Stimulated activated CD8-positive, alpha-beta memory T cell treated with anti-CD3 and anti-CD28 coated beads, Interleukin-12 subunit alpha, Interleukin-12 subunit beta, amount 100 ng/mL, for 24 hours (primary cell): ENCODE measurements at regions not wholly inside any gene's neighbourhood (a gene's known extent, or its start where the extent isn't known, plus 50 kb on each side); places are given as distances from the start of the nearest gene placed in this dataset.
"Not testable (repeated sequence)": the region's sequence is repeated elsewhere in the genome, so short reads cannot be mapped to it uniquely, and the experiment has no call there.

Experiments used
- DNase-seq: peaks from one replicate; pipeline ENCODE4 v3.0.0-alpha.2; 2020; ENCODE audit errors: extremely low read depth

- no peak for DNase-seq
Observed at GRCh38 chr2:147609301-147609700, 235.5 kb upstream of the ACVR2A start.

DNA sequence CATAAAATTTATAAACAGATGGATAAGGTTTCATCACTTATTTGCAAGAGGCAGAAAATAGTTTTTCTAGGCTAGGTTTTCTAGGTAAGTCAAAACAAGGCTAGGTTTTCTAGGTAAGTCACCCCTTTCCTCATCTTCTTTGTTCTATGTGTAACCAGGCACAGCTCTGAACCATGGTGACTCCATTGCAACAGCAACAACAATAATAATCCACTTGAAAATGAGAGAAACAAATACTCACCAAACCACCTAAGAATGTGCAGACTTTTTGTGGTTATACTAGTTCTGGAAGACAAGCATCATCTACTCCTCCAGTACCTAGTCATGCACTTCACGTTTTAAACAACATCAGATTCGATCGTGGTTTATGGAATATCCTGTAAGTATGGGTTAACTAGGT is 237.4 kb upstream of the ACVR2A start:
- DNase-seq, result no peak

DNA sequence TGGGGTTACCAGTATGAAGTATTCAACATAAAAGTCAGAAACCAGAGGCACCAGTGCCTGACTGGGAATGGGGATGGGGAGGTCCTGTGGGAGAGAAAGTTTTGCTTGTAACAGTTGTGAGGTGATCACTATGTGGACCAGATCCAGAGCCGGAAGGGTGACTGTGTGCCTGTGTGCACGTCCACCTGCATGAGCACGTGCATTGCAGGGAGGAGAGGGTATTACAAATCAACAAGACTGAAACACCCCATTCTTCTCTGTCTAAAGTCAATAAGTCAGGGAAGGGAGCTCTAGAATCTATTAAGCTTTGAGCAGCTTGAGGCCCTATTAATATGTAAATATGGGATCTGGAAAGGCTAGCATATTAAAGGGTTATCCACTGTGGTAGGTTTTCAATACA is 241.0 kb upstream of the ACVR2A start:
- no peak for DNase-seq

DNA sequence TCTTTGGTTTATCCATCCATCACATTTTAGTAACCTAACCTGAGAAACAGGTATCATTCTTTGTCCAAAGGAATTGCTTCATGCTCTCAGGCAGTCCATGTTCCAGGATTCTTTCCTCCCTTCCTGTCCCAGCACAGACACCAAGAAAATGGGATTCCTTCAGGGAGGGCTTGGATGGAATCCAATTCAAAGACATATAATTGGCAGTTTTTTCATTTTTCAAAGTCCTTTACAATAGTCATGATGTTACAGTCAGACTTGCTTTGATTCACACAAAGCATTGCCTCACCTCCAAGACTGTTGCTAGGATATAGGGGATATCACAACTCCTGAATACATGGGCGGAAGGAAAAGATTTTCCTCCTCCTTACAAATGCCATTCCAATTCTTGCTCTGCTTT is 241.4 kb upstream of the ACVR2A start:
- no peak for DNase-seq

GRCh38 chr2:147600646-147601045 is 244.2 kb upstream of the ACVR2A start:
- DNase-seq, result no peak

DNA sequence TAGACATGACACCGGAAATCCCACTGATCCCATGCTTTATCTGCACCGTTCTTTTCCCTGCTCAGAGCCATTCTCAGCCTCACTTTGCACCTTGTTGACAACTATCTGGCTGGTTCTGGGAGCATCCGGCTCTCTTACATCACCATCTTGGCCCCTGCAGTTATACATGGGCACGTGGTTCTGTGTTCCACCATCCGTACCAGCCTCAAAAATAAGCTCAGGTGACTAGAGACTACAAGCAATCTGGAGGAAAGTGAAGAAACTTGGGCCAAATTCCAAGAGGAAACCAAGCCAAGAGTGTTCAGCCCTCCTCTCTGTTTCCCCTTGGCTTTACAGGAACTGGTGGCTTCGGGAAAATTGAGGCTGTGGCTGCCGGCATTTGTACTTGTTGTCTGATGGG is 244.6 kb upstream of the ACVR2A start:
- no peak for DNase-seq

DNA sequence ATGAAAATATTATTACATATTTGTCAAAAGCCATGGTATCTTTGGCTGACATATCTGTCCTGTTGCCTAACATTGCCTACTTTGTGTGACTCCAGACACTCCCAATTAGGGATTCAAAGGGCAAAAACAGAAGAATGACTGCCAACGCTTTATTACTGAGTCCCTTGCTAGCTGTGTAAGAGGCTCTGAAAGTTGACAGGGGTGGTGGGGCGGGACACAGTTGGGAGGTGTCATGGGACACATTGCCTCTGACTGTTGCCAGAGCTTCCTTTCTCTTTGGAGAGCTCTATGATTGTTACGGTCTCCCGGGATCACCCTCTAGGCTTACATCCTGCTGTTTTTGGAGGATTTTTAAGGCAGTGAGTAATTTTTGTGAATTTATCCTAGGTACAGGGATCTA is 249.6 kb upstream of the ACVR2A start:
- no peak for DNase-seq

DNA sequence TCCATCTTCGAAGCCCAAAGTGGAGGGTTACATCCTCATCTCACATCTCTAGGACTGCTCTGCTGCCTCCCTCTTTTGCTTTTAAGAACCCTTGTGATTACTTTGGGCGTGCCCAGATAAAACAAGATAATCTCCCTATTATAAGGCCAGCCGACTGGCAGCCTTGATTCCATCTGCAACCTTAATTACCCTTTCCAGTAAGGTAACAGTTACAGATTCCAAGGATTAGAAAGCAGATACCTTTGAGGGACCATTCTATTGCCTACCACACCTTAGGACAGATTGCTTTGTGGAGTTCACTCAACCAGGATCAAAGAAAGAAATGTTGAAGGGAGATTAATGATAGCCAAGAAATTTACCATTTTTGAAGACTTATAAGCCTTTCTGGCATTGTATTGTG is 250.8 kb upstream of the ACVR2A start:
- DNase-seq, result no peak

GRCh38 chr2:147592784-147593183 is 252.0 kb upstream of the ACVR2A start:
- DNase-seq, result not testable (repeated sequence)

- no peak for DNase-seq
Observed at GRCh38 chr2:147589127-147589526, 255.7 kb upstream of the ACVR2A start.

DNA sequence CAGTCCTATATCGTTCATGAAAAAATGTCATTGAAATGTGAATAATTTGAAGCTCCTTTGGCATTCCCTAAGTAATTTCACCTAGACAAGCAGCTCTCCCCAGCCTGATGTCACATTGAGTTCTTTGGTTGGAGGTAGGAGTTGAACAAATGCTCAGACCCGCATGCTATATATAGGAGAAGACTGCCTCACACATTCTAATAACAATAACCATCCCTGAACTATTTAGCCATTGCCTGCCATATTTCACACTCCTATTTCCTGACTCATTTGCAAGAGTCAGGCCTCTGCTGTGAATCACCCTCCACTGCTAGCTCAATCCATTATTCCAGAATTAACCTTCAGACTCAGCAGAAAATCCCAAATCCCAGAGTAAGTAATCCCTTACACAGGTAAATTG is 256.6 kb upstream of the ACVR2A start:
- no peak for DNase-seq

DNA sequence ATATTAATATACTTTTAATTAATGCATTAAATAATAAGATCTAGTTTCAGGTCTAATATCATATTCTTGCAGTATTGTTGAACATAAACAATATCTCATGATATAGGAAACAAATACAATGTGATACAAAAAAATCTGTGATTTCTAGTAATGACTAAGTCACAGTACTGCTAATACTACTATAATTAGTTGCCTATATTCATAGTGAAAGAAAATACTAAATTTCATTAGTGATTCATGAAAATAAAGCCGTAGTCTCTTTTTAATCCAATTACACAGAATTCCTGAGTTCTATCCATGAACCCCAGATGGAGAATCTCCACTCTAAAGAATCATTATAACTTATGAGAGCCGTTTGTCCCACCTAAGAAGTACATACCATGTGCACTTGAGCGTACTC is 266.3 kb upstream of the ACVR2A start:
- no peak for DNase-seq

DNA sequence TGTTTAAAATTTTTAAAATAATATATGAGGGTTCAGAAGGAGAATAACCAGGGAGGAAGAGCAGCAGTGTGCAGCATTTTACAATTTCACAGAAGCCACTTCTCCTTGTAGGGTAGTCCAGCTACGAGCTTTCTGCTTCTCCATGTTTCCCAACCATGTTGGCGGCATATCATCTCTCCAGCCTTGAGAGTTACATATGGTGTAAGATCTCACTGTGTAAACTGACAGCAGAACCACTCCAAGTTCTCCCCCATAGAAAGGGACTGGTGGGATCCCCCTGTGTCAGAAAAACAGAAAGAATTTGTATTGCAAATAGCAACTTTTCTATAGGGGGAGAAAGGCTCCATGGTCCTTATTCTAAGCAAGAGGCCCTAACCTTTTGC is 266.8 kb upstream of the ACVR2A start:
- no peak for DNase-seq

- no peak for DNase-seq
Observed at GRCh38 chr2:147577323-147577997, 267.4 kb upstream of the ACVR2A start.

- DNase-seq, result no peak
Observed at GRCh38 chr2:147575106-147575505, 269.7 kb upstream of the ACVR2A start.

GRCh38 chr2:147572622-147573021 is 272.2 kb upstream of the ACVR2A start:
- no peak for DNase-seq

- no peak for DNase-seq
Observed at GRCh38 chr2:147569426-147569825, 275.4 kb upstream of the ACVR2A start.

DNA sequence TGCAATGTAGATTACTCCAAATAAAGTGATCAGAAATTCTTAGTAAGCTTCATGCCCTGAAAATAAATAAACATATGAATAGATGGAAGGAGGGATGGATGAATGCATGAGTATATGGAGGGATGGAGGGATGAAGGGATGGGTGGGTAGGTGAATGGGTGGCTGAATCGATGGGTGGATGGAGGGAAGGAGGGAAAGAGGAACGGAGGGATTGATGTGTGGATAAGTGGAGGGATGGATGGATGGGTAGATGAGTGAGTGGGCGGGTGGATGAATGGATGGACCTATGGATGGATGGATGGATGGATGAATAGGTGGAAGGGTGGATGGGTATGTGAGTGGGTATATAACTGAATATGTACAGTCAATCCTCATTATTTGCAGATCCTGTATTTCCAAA is 276.7 kb upstream of the ACVR2A start:
- DNase-seq, result no peak

- no peak for DNase-seq
Observed at GRCh38 chr2:147567136-147567535, 277.7 kb upstream of the ACVR2A start.

DNA sequence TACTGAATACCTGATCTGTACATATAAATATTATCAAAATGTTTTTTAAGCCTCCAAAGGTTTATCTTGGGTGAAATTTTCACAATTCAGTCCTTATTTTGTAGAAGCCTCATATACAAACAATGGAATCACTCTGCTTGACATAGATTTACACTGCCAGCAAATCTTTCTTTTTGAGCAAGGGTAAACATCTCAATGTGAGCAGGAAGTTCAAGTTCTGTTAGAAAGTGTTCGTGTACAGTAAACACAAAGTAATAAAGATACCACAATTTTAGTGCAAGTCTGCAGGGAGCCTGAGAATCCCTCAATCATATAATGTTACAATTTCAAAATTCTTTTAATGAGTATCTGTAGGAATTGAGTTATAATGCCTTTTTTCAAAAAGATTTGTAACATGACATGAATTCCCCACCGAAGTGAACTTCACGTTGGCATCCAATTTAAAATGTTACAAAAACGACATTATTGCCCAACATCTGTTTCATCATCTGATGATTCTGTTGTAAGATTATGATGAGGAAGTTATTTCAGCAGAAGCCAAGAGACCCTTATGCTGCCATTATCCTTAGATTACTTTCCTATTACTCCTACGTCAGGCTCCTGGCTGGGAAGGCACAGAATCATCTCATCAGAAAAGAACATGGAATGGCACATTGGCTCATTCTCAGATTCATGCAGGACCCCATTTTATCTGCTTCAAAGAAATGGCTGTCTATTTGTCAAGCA is 283.9 kb upstream of the ACVR2A start:
- no peak for DNase-seq

DNA sequence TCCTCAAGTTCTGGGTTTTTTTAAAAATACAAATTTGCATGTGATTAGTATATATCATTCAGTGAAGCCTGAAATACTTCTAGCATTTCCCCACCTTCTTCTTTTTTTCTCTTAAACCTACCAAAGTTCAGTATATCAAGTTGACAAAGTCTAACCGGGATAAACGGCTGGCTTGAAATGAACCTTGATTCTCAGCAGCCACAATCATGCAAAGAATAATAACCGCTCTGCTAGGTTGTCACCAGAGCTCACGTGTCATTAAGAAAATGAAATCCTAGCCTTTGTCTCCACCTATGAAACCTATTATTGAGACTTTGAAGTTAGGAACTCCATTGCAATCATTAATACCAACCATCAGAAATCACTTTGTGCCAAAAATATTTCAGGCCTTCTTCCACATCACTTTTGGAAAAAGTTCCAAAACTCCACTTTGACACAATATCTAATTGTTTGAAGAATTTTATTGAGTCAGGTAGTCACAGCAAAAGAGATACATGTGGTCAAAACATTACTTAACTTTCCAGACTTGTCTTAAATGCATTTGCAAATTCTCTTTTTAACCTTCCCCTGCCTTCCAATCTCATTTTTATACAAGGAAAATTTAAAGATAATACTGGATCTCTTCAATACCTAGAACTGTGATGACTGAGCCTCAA is 285.6 kb upstream of the ACVR2A start:
- no peak for DNase-seq

DNA sequence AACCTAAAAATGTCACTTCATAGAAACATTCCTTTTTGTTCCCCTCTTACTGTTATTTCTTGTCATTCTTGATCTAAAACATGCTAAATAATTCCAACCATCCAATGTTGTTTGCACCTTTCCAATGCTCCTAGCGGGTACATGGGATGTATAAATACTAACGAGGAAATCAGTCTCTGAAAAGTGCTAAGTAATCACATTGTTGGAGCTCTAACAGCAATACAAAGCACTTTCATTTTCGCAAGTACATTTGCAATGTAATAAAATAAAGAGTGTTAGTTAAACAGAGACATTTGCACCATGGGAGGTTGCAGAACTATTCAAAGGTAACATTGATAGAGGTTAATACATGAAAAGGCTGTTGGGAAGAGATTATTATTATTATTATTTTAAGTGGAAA is 286.2 kb upstream of the ACVR2A start:
- DNase-seq, result no peak

DNA sequence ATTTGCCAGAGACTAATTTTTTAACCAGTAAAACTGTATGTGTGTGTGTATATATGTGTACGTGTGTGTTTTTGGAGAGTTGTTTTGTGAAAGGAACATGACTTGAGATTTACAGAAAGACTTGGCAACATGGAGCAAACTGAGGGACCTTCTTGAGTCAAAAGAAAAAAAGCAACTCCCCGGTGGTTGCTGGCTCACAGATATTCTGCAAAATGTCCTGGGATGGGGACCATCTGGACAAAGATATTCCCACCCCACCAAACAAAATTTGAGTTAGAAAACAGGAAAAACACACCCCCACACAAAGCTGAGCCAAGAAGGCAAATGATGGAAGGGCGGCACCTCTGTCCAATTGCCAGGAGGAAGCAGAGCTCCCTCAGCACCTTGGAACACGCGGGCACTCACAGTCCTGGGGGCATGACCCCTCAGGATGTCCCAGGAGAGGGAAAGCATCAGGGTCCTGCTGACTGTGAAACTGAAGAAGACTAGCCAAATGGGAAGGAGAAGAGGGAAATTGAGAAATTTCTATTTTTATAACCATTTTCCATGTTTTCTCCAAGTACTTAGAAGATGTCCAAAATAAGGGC is 290.2 kb upstream of the ACVR2A start:
- DNase-seq, result no peak
